Neuronal stem cell (in vitro differentiated cells): ENCODE measurements at regions not wholly inside any gene's neighbourhood (a gene's known extent, or its start where the extent isn't known, plus 50 kb on each side); places are given as distances from the start of the nearest gene placed in this dataset.

Source experiments
- DNase-seq: peaks from one replicate; pipeline ENCODE4 v3.0.0-alpha.2; 2013; ENCODE audit warnings: low spot score
- H2AFZ ChIP-seq: one replicate; pipeline ENCODE4 v1.6.1; 2013; ENCODE audit warnings: mild to moderate bottlenecking, low read length, inconsistent platforms
- H2AK5ac ChIP-seq: 2 replicates; pipeline ENCODE4 v1.6.1; 2013; ENCODE audit warnings: low read depth, mild to moderate bottlenecking, inconsistent platforms, low read length, moderate library complexity, mixed read lengths
- H2BK120ac ChIP-seq: 2 replicates; pipeline ENCODE4 v1.6.1; 2013; ENCODE audit warnings: low read depth, mild to moderate bottlenecking, inconsistent platforms, low read length, moderate library complexity, mixed read lengths
- H2BK12ac ChIP-seq: one replicate; pipeline ENCODE4 v1.6.1; 2013; ENCODE audit warnings: low read length, inconsistent platforms
- H2BK15ac ChIP-seq: 2 replicates; pipeline ENCODE4 v1.6.1; 2013; ENCODE audit warnings: mild to moderate bottlenecking, low read length, inconsistent platforms, mixed read lengths
- H2BK5ac ChIP-seq: one replicate; pipeline ENCODE4 v1.6.1; 2013; ENCODE audit warnings: inconsistent platforms, mild to moderate bottlenecking, low read length, moderate library complexity
- H3K14ac ChIP-seq: one replicate; pipeline ENCODE4 v1.6.1; 2013; ENCODE audit warnings: low read length, inconsistent platforms
- H3K18ac ChIP-seq: 2 replicates; pipeline ENCODE4 v1.6.1; 2013; ENCODE audit warnings: low read length, inconsistent platforms
- H3K23ac ChIP-seq: 2 replicates; pipeline ENCODE4 v1.6.1; 2013; ENCODE audit warnings: low read depth, mild to moderate bottlenecking, mixed read lengths, low read length, inconsistent platforms; ENCODE audit not compliant: poor library complexity
- H3K27ac ChIP-seq: replicated peaks from 3 replicates; pipeline ENCODE4 v1.5.1; 2013; ENCODE audit warnings: low read length, inconsistent platforms
- H3K27me3 ChIP-seq, 3 experiments: 2 replicates each; pipeline ENCODE4 v1.6.1; 2013; ENCODE audit warnings: low read length in 3 of 3, mild to moderate bottlenecking in 2 of 3, inconsistent platforms in 1 of 3, low read depth in 1 of 3, mixed read lengths in 1 of 3, moderate library complexity in 1 of 3; ENCODE audit not compliant: control insufficient read depth in 3 of 3, insufficient read depth in 3 of 3
- H3K36me3 ChIP-seq, 2 donors: replicated peaks in 1 of 2; 2 replicates each; pipeline ENCODE4 v1.6.1; 2013; ENCODE audit warnings: low read length in 2 of 2; ENCODE audit not compliant: control insufficient read depth in 2 of 2, insufficient read depth in 2 of 2
- H3K4ac ChIP-seq: 2 replicates; pipeline ENCODE4 v1.6.1; 2013; ENCODE audit warnings: inconsistent platforms, mild to moderate bottlenecking, low read length, moderate library complexity
- H3K4me1 ChIP-seq, 2 donors: 1 replicate in 1 of 2; 2 replicates in 1 of 2; pipeline ENCODE4 v1.6.1; 2013; ENCODE audit warnings: low read length in 2 of 2, low read depth in 1 of 2; ENCODE audit not compliant: control insufficient read depth in 2 of 2, insufficient read depth in 1 of 2
- H3K4me2 ChIP-seq: one replicate; pipeline ENCODE4 v1.6.1; 2013; ENCODE audit warnings: mild to moderate bottlenecking, low read length, inconsistent platforms; ENCODE audit not compliant: insufficient read depth, poor library complexity, severe bottlenecking
- H3K4me3 ChIP-seq, 2 donors: 2 replicates each; pipeline ENCODE4 v1.5.1; 2013; ENCODE audit warnings: low read length in 2 of 2, mild to moderate bottlenecking in 2 of 2, inconsistent platforms in 1 of 2, moderate library complexity in 1 of 2
- H3K79me1 ChIP-seq: one replicate; pipeline ENCODE4 v1.6.1; 2013; ENCODE audit warnings: low read depth, mild to moderate bottlenecking, inconsistent platforms, low read length, moderate library complexity
- H3K9ac ChIP-seq: one replicate; pipeline ENCODE4 v1.6.1; 2013; ENCODE audit warnings: mild to moderate bottlenecking, low read depth, low read length, inconsistent platforms; ENCODE audit not compliant: poor library complexity
- H3K9me3 ChIP-seq, 2 donors: replicated peaks in 1 of 2; 2 replicates each; pipeline versions ENCODE3 to v1.6.1; 2013; ENCODE audit warnings: low read length in 2 of 2, mild to moderate bottlenecking in 2 of 2, inconsistent platforms in 1 of 2, low read depth in 1 of 2, mixed read lengths in 1 of 2, moderate library complexity in 1 of 2; ENCODE audit not compliant: control insufficient read depth in 2 of 2, insufficient read depth in 1 of 2
- H4K8ac ChIP-seq: one replicate; pipeline ENCODE4 v1.6.1; 2013; ENCODE audit warnings: low read depth, mild to moderate bottlenecking, inconsistent platforms, low read length, moderate library complexity
- H4K91ac ChIP-seq: one replicate; pipeline ENCODE4 v1.6.1; 2013; ENCODE audit warnings: low read length, low read depth, mild to moderate bottlenecking, inconsistent platforms; ENCODE audit not compliant: poor library complexity
- WGBS, 2 donors: extraction: QIAGEN DNeasy Blood & Tissue Kit; methylation state at CpG; one replicate each; pipeline ENCODE4 v1.1.7; 2013; ENCODE audit warnings: missing lambda C conversion rate in 2 of 2, mixed read lengths in 1 of 2; ENCODE audit not compliant: insufficient read length in 2 of 2, insufficient replicate concordance in 1 of 2; ENCODE audit errors: extremely low coverage in 2 of 2; 5-methylcytosine and 5-hydroxymethylcytosine counted together

- Histone ChIP-seq H2BK5ac (no peak overlapping the region), H3K9ac (no peak overlapping the region), H3K27me3 (no peaks in the 10 kb centered on the region), H3K23ac (no peak overlapping the region), H3K27ac (no peak overlapping the region), H3K4me3 (no peak overlapping the region), H3K18ac (no peak overlapping the region), H4K8ac (no peak overlapping the region), H3K9me3 (no peaks in the 10 kb centered on the region), H3K36me3 (no peaks in the 10 kb centered on the region), H2BK120ac (no peak overlapping the region), H2BK12ac (no peak overlapping the region), H2BK15ac (no peak overlapping the region), H4K91ac (no peak overlapping the region), H2AFZ (no peak overlapping the region), H3K4me2 (no peak overlapping the region), H3K14ac (no peak overlapping the region), H3K79me1 (no peaks in the 10 kb centered on the region), H3K4me1 (peaks cover 0 to 4% of the 10 kb centered on the region in 2 donors), H2AK5ac (no peak overlapping the region), H3K4ac (no peak overlapping the region)
- DNase-seq = no peak
- no CpG with 5 or more reads among the region's 3 CpGs for WGBS, 2 donors
Measured at GRCh38 chr2:59939236-59939635, 614.2 kb downstream of the BCL11A start.

GRCh38 chr2:59938181-59938580 is 615.3 kb downstream of the BCL11A start:
- no peak for DNase-seq
- Histone ChIP-seq H3K18ac (no peak overlapping the region), H3K4me1 (peaks cover 0 to 4% of the 10 kb centered on the region in 2 donors), H3K4me2 (no peak overlapping the region), H3K14ac (no peak overlapping the region), H3K27ac (no peak overlapping the region), H3K4me3 (no peak overlapping the region), H4K91ac (no peak overlapping the region), H3K36me3 (no peaks in the 10 kb centered on the region), H3K9ac (no peak overlapping the region), H2BK120ac (no peak overlapping the region), H2AFZ (no peak overlapping the region), H2BK15ac (no peak overlapping the region), H4K8ac (no peak overlapping the region), H3K79me1 (no peaks in the 10 kb centered on the region), H3K4ac (no peak overlapping the region), H3K27me3 (no peaks in the 10 kb centered on the region), H2AK5ac (no peak overlapping the region), H2BK12ac (no peak overlapping the region), H2BK5ac (no peak overlapping the region), H3K9me3 (no peaks in the 10 kb centered on the region), H3K23ac (no peak overlapping the region)
- no CpG with 5 or more reads among the region's 2 CpGs for WGBS, 2 donors

GRCh38 chr2:59936048-59936447 is 617.4 kb downstream of the BCL11A start:
- Histone ChIP-seq H2BK5ac (no peak overlapping the region), H3K36me3 (no peaks in the 10 kb centered on the region), H2BK12ac (no peak overlapping the region), H3K9me3 (no peaks in the 10 kb centered on the region), H3K27me3 (no peaks in the 10 kb centered on the region), H3K79me1 (no peaks in the 10 kb centered on the region), H3K27ac (no peak overlapping the region), H2AFZ (no peak overlapping the region), H3K4ac (no peak overlapping the region), H3K4me3 (no peak overlapping the region), H4K91ac (no peak overlapping the region), H2BK120ac (no peak overlapping the region), H2BK15ac (no peak overlapping the region), H3K4me2 (no peak overlapping the region), H2AK5ac (no peak overlapping the region), H4K8ac (no peak overlapping the region), H3K4me1 (peaks cover 0 to 4% of the 10 kb centered on the region in 2 donors), H3K23ac (no peak overlapping the region), H3K18ac (no peak overlapping the region), H3K14ac (no peak overlapping the region), H3K9ac (no peak overlapping the region)
- no peak for DNase-seq
- WGBS, 2 donors = no CpG with 5 or more reads among the region's 3 CpGs

GRCh38 chr2:59935005-59935404 is 618.4 kb downstream of the BCL11A start:
- H2BK12ac ChIP-seq = no peak overlapping the region
- H4K8ac ChIP-seq = no peak overlapping the region
- no peak overlapping the region for H3K18ac ChIP-seq
- H3K27ac ChIP-seq = no peak overlapping the region
- no peak overlapping the region for H3K14ac ChIP-seq
- H3K27me3 ChIP-seq = no peaks in the 10 kb centered on the region
- no peak overlapping the region for H3K23ac ChIP-seq
- WGBS, 2 donors = no CpG with 5 or more reads among the region's 2 CpGs
- no peaks in the 10 kb centered on the region for H3K79me1 ChIP-seq
- no peak overlapping the region for H3K4me2 ChIP-seq
- peaks cover 0 to 4% of the 10 kb centered on the region in 2 donors for H3K4me1 ChIP-seq
- no peak overlapping the region for H3K4ac ChIP-seq
- no peak for DNase-seq
- H2BK5ac ChIP-seq = no peak overlapping the region
- H3K36me3 ChIP-seq = no peaks in the 10 kb centered on the region
- H2BK15ac ChIP-seq = no peak overlapping the region
- H3K4me3 ChIP-seq = no peak overlapping the region
- H2AK5ac ChIP-seq = no peak overlapping the region
- H4K91ac ChIP-seq = no peak overlapping the region
- H2BK120ac ChIP-seq = no peak overlapping the region
- H2AFZ ChIP-seq = no peak overlapping the region
- no peak overlapping the region for H3K9ac ChIP-seq
- H3K9me3 ChIP-seq = no peaks in the 10 kb centered on the region
